ENCODE measurements at regions not wholly inside any gene's neighbourhood (a gene's known extent, or its start where the extent isn't known, plus 50 kb on each side); places are given as distances from the start of the nearest gene placed in this dataset.
"Not testable (repeated sequence)": the region's sequence is repeated elsewhere in the genome, so short reads cannot be mapped to it uniquely, and the experiment has no call there.

GRCh38 chr2:192969055-192969454 lies 774.3 kb upstream of the TMEFF2 start:
- Histone ChIP-seq H3K9me3 (ENCODE audit: insufficient read depth, low read depth, low read length) (no peaks in the 10 kb centered on the region), H3K4me3 (ENCODE audit: low read length, poor library complexity, severe bottlenecking) (no peak overlapping the region), H3K4me2 (ENCODE audit: low read depth, low read length, poor library complexity, severe bottlenecking) (no peak overlapping the region), H3K36me3 (ENCODE audit: insufficient read depth, low read length) (no peaks in the 10 kb centered on the region), H4K20me1 (ENCODE audit: insufficient read depth, low read length, poor library complexity, severe bottlenecking) (no peaks in the 10 kb centered on the region), H3K79me2 (ENCODE audit: insufficient read depth, low read length) (no peaks in the 10 kb centered on the region), H3F3A (ENCODE audit: low read depth) (no peaks in the 10 kb centered on the region), H3K9me2 (replicated peaks; ENCODE audit: low read depth, low read length) (no peaks in the 10 kb centered on the region), H2AFZ (ENCODE audit: low read length) (no peak overlapping the region), H3K27me3 (ENCODE audit: insufficient read depth, low read length, poor library complexity, severe bottlenecking) (no peaks in the 10 kb centered on the region), H3K4me1 (ENCODE audit: insufficient read depth, low read length, poor library complexity, severe bottlenecking) (no peaks in the 10 kb centered on the region), H3K9ac (ENCODE audit: low read depth, low read length, poor library complexity, severe bottlenecking) (no peak overlapping the region)
- TF ChIP-seq EZH2phosphoT487 (IDR thresholded peaks at IDR 0.05; ENCODE audit: borderline replicate concordance), result no peak
- no peak for TF ChIP-seq CTCF (conservative IDR thresholded peaks at IDR 0.05; ENCODE audit: low read length)

- Histone ChIP-seq H3K79me2 (ENCODE audit: insufficient read depth, low read length) (no peaks in the 10 kb centered on the region), H2AFZ (ENCODE audit: low read length) (no peak overlapping the region)
- TF ChIP-seq EZH2phosphoT487 (IDR thresholded peaks at IDR 0.05; ENCODE audit: borderline replicate concordance), result no peak
- no peak for TF ChIP-seq CTCF (conservative IDR thresholded peaks at IDR 0.05; ENCODE audit: low read length)
These were observed 766.2 kb upstream of the TMEFF2 start for GRCh38 chr2:192960945-192961344.

GRCh38 chr2:192958615-192959014 lies 763.9 kb upstream of the TMEFF2 start:
- H3K4me1 ChIP-seq (ENCODE audit: insufficient read depth, low read length, poor library complexity, severe bottlenecking); H3K36me3 ChIP-seq (ENCODE audit: insufficient read depth, low read length); H3F3A ChIP-seq (ENCODE audit: low read depth); H3K4me2 ChIP-seq (ENCODE audit: low read depth, low read length, poor library complexity, severe bottlenecking); H3K9me2 ChIP-seq (replicated peaks; ENCODE audit: low read depth, low read length); H3K9ac ChIP-seq (ENCODE audit: low read depth, low read length, poor library complexity, severe bottlenecking); H3K9me3 ChIP-seq (ENCODE audit: insufficient read depth, low read depth, low read length); H3K27me3 ChIP-seq (ENCODE audit: insufficient read depth, low read length, poor library complexity, severe bottlenecking); H2AFZ ChIP-seq (ENCODE audit: low read length); H4K20me1 ChIP-seq (ENCODE audit: insufficient read depth, low read length, poor library complexity, severe bottlenecking); H3K79me2 ChIP-seq (ENCODE audit: insufficient read depth, low read length); H3K4me3 ChIP-seq (ENCODE audit: low read length, poor library complexity, severe bottlenecking): not testable (repeated sequence)

More at GRCh38 chr2:192960945-192961344, 766.2 kb upstream of the TMEFF2 start:
- Histone ChIP-seq H4K20me1 (ENCODE audit: insufficient read depth, low read length, poor library complexity, severe bottlenecking) (no peaks in the 10 kb centered on the region), H3K4me1 (ENCODE audit: insufficient read depth, low read length, poor library complexity, severe bottlenecking) (no peaks in the 10 kb centered on the region), H3K9me2 (replicated peaks; ENCODE audit: low read depth, low read length) (no peaks in the 10 kb centered on the region; the same call in 1 of the 2 replicates), H3K9me3 (ENCODE audit: insufficient read depth, low read depth, low read length) (no peaks in the 10 kb centered on the region), H3K4me3 (ENCODE audit: low read length, poor library complexity, severe bottlenecking) (no peak overlapping the region), H3K27me3 (ENCODE audit: insufficient read depth, low read length, poor library complexity, severe bottlenecking) (no peaks in the 10 kb centered on the region), H3K4me2 (ENCODE audit: low read depth, low read length, poor library complexity, severe bottlenecking) (no peak overlapping the region), H3K9ac (ENCODE audit: low read depth, low read length, poor library complexity, severe bottlenecking) (no peak overlapping the region), H3K36me3 (ENCODE audit: insufficient read depth, low read length) (no peaks in the 10 kb centered on the region), H3F3A (ENCODE audit: low read depth) (no peaks in the 10 kb centered on the region)

- H3K4me3 ChIP-seq (ENCODE audit: low read length, poor library complexity, severe bottlenecking), result no peak overlapping the region
- H3K36me3 ChIP-seq (ENCODE audit: insufficient read depth, low read length), result no peaks in the 10 kb centered on the region
- no peaks in the 10 kb centered on the region; the same call in 1 of the 2 replicates for H3K9me2 ChIP-seq (replicated peaks; ENCODE audit: low read depth, low read length)
- H3K79me2 ChIP-seq (ENCODE audit: insufficient read depth, low read length), result no peaks in the 10 kb centered on the region
- H3K4me2 ChIP-seq (ENCODE audit: low read depth, low read length, poor library complexity, severe bottlenecking), result no peak overlapping the region
- no peaks in the 10 kb centered on the region for H3K27me3 ChIP-seq (ENCODE audit: insufficient read depth, low read length, poor library complexity, severe bottlenecking)
- H3K4me1 ChIP-seq (ENCODE audit: insufficient read depth, low read length, poor library complexity, severe bottlenecking), result no peaks in the 10 kb centered on the region
- no peak overlapping the region for H3K9ac ChIP-seq (ENCODE audit: low read depth, low read length, poor library complexity, severe bottlenecking)
- H2AFZ ChIP-seq (ENCODE audit: low read length), result no peak overlapping the region
- no peaks in the 10 kb centered on the region for H3F3A ChIP-seq (ENCODE audit: low read depth)
- no peaks in the 10 kb centered on the region for H3K9me3 ChIP-seq (ENCODE audit: insufficient read depth, low read depth, low read length)
- no peak for TF ChIP-seq CTCF (conservative IDR thresholded peaks at IDR 0.05; ENCODE audit: low read length)
- TF ChIP-seq EZH2phosphoT487 (IDR thresholded peaks at IDR 0.05; ENCODE audit: borderline replicate concordance), result no peak
- no peaks in the 10 kb centered on the region for H4K20me1 ChIP-seq (ENCODE audit: insufficient read depth, low read length, poor library complexity, severe bottlenecking)
These were observed 762.7 kb upstream of the TMEFF2 start for GRCh38 chr2:192957425-192957824.
